Urothelium cell line (cell line): ENCODE measurements at regions not wholly inside any gene's neighbourhood (a gene's known extent, or its start where the extent isn't known, plus 50 kb on each side); places are given as distances from the start of the nearest gene placed in this dataset.

ENCODE experiments used
- DNase-seq: peaks from one replicate; pipeline ENCODE4 v3.0.0; 2011; ENCODE audit warnings: low spot score, mixed read lengths
- FAIRE-seq: peaks from 2 replicates; lab custom pipeline; 2011; peaks lifted over from hg19 to GRCh38; lab: Jason Lieb, UNC

DNA sequence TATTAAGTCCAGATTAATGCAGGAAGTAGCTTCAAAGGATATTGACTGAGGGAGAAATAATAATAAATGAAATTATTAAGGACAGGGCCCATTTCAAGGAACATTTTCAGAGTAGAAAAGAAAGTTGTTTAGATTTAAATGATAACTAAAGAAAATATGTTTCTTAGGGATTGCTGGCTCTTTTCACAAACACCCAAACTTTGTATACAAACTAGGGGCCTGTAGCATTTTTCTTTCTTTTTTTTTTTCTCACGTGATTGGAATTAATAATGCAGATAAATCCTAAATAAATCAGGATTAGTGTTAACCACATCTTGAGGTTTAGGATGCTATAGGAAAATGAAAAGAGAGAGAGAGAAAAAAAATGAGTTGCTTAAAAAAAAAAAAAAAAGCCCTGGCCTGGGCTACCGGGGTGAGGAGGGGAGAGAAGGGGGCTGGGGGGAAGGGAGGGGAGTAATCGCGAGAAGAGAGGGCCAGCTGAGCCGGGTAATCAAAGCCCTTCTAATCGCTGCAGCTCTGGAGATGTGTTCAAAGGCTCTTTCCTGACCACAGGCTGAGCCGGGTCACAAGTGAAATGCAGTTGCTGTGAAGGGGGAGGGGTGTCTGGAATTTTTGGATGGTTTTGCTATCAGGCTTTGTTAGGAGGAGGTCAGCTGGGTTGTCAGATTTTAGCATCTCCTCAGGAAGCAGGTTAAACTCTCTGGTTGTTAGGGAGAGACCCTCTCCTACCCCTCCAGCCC is 104.6 kb upstream of the ZFHX3 start:
- DNase-seq = peak; percentile 22
- no peak for FAIRE-seq

GRCh38 chr16:73151941-73152340 is 104.0 kb upstream of the ZFHX3 start:
- FAIRE-seq = no peak
- DNase-seq = no peak

DNA sequence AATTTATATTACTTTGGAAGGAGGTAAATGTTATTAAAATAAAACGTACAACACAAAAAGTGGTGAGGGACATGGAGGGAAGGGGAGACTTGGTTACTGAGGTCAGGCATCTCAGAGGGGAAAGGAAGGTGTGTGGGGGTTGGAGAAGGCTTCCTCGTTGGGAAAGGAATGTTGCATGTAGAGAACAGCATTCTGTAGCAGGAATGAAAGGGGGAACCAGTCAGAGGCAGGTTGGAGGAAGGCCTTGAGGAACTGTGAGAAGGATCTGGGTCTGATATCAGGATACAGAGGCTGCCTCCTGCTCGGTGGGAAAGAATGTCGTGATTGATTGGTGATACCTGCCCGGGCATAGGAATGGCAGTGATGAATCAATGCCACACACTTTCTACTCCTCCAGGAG is 103.3 kb upstream of the ZFHX3 start:
- no peak for DNase-seq
- FAIRE-seq = no peak

- FAIRE-seq = no peak
These were observed 102.9 kb upstream of the ZFHX3 start for GRCh38 chr16:73150786-73151185.

GRCh38 chr16:73149334-73149733 is 101.4 kb upstream of the ZFHX3 start:
- DNase-seq (no peak), FAIRE-seq (no peak)

More at GRCh38 chr16:73150786-73151185, 102.9 kb upstream of the ZFHX3 start:
- DNase-seq = no peak

GRCh38 chr16:73147958-73148357 is 100.0 kb upstream of the ZFHX3 start:
- FAIRE-seq (no peak), DNase-seq (no peak)

GRCh38 chr16:73145166-73145880 is 97.4 kb upstream of the ZFHX3 start:
- FAIRE-seq (no peak), DNase-seq (no peak)

GRCh38 chr16:73143576-73144422 is 95.9 kb upstream of the ZFHX3 start:
- peak; percentile 25 for DNase-seq
- FAIRE-seq = no peak

- no peak for FAIRE-seq
- no peak for DNase-seq
These were observed 95.1 kb upstream of the ZFHX3 start for GRCh38 chr16:73143002-73143401.

GRCh38 chr16:73142053-73142854 is 94.3 kb upstream of the ZFHX3 start:
- DNase-seq (no peak), FAIRE-seq (no peak)

DNA sequence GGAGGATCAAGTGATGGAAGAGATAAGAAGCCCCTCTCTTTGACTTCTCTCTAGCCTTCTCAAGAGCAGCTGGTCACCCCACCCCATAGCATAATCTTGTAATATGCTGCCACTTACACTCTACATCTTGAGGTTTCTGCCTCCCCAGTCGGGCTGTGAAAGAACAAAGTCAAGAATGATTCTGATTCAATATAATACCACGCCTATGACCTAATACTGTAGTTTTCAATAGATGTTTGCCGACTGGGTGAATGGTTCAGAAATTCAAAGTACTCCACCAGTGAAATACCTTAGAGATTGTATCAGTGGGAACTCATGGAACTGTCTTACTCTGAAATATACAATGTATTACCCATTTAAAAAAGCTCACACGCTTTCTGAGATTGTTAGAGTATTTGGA is 93.0 kb upstream of the ZFHX3 start:
- FAIRE-seq (no peak), DNase-seq (no peak)

GRCh38 chr16:73131156-73131862 is 83.4 kb upstream of the ZFHX3 start:
- no peak for DNase-seq
- FAIRE-seq = no peak

- DNase-seq (no peak), FAIRE-seq (peak; percentile 86)
These were observed 81.5 kb upstream of the ZFHX3 start for GRCh38 chr16:73129455-73129854.

GRCh38 chr16:73126525-73126853 is 78.6 kb upstream of the ZFHX3 start:
- no peak for FAIRE-seq
- DNase-seq = no peak

GRCh38 chr16:73125850-73126524 is 78.1 kb upstream of the ZFHX3 start:
- DNase-seq (peak; percentile 13), FAIRE-seq (no peak)

DNA sequence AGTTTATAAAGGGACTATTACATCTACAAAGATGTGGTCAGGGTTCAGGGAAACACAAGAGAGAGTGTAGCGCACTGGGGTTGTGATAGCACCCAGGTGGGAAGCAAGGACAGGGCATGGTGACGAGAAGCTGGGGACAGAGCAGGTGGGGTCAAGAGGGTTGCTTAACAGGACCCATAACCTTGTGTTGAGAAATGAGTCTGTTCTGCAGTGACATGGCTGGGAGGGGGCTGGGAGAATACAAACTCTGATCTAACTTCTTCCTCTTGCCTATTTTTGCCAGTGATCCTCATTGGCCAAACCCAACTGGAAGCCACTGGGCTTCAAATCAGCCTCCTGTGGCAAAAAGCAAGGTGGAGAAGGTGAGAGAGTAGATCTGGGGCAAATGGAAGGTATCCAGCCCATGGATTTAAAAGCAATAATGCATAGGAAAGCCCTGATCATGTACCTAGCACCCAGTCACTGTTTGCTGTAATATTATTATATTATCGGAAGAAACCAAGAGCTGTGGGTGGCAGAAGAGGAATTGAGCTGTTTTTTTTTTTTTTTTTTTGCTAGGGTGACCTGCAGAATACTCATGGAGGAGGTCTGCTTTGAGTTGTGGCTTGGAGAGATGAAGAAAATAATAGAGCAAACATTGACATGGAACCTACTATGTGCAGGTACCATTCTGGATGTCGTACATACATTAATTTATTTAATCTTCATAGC is 76.9 kb upstream of the ZFHX3 start:
- no peak for DNase-seq
- FAIRE-seq = no peak

- no peak for DNase-seq
- FAIRE-seq = no peak
These were observed 76.2 kb upstream of the ZFHX3 start for GRCh38 chr16:73124097-73124652.

DNA sequence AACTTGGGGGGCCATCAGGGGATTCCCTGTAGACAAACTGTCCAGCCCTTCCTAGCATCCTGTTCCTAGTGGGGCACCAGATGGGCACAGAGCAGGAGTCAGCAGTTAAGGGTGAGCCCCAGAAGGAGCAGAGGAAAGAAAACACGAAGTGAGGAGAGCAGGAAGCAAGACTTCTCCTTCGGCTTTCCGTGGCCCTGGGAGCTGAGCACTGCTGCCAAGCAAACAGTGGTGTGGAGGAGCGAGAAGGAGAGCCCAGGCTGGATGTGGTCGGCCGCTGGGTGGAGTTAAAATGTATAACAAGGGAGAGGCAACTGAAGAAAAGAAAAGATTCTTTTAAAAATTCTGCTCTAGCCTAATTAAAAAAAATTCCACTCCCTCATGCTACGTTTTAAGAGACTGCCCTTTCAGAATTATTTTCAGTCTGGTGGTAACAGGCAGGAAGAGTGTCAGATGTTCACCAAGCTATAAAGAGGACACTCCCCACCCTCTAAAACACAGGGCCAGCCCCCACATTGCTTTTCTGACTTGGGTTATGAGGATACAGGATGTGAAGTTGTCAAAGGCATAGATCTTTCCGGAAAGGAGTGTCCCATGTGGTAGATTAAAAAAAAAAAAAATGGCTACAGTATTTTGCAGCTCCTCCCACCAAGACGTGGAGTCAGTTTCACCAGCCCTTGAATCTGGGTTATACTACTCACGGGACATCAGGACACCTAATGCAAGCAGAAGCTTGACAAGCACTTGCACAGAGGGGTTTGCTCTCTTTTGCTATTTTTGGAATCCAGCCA is 74.9 kb upstream of the ZFHX3 start:
- DNase-seq = no peak
- FAIRE-seq = no peak
